ENCODE measurements at regions not wholly inside any gene's neighbourhood (a gene's known extent, or its start where the extent isn't known, plus 50 kb on each side); places are given as distances from the start of the nearest gene placed in this dataset.
"Not testable (repeated sequence)": the region's sequence is repeated elsewhere in the genome, so short reads cannot be mapped to it uniquely, and the experiment has no call there.

- no peak for DNase-seq (ENCODE audit: low read depth in 2 of 2)
Observed at GRCh38 chr12:131213896-131214442, 260.3 kb downstream of the ADGRD1 start.

- DNase-seq (ENCODE audit: low read depth in 2 of 2) = not testable (repeated sequence)
Observed at GRCh38 chr12:131214936-131215335, 261.2 kb downstream of the ADGRD1 start.

- DNase-seq (ENCODE audit: low read depth in 2 of 2) = not testable (repeated sequence)
Observed at GRCh38 chr12:131216587-131216986, 262.9 kb downstream of the ADGRD1 start.

GRCh38 chr12:131217024-131217586, 263.4 kb downstream of the ADGRD1 start:
- DNase-seq (ENCODE audit: low read depth in 2 of 2) = no peak

- no peak for DNase-seq (ENCODE audit: low read depth in 2 of 2)
Observed at GRCh38 chr12:131218026-131218922, 264.6 kb downstream of the ADGRD1 start.

- no peak for DNase-seq (ENCODE audit: low read depth in 2 of 2)
Observed at GRCh38 chr12:131218923-131219669, 265.4 kb downstream of the ADGRD1 start.

- no peak for DNase-seq (ENCODE audit: low read depth in 2 of 2)
Observed at GRCh38 chr12:131219670-131220330, 266.1 kb downstream of the ADGRD1 start.

- DNase-seq (ENCODE audit: low read depth in 2 of 2) = no peak
Observed at GRCh38 chr12:131220331-131220685, 266.6 kb downstream of the ADGRD1 start.

- DNase-seq (ENCODE audit: low read depth in 2 of 2) = no peak
Observed at GRCh38 chr12:131221061-131221956, 267.6 kb downstream of the ADGRD1 start.

- no peak for DNase-seq (ENCODE audit: low read depth in 2 of 2)
Observed at GRCh38 chr12:131221957-131222328, 268.2 kb downstream of the ADGRD1 start.

- no peak for DNase-seq (ENCODE audit: low read depth in 2 of 2)
Observed at GRCh38 chr12:131222329-131223139, 268.8 kb downstream of the ADGRD1 start.

GRCh38 chr12:131223171-131223761, 269.6 kb downstream of the ADGRD1 start:
- DNase-seq (ENCODE audit: low read depth in 2 of 2) = no peak

GRCh38 chr12:131223791-131224225, 270.1 kb downstream of the ADGRD1 start:
- no peak for DNase-seq (ENCODE audit: low read depth in 2 of 2)

- DNase-seq (ENCODE audit: low read depth in 2 of 2) = not testable (repeated sequence)
Observed at GRCh38 chr12:131224226-131225065, 270.7 kb downstream of the ADGRD1 start.

GRCh38 chr12:131225066-131225380, 271.3 kb downstream of the ADGRD1 start:
- not testable (repeated sequence) for DNase-seq (ENCODE audit: low read depth in 2 of 2)

GRCh38 chr12:131226345-131227265, 272.9 kb downstream of the ADGRD1 start:
- no peak for DNase-seq (ENCODE audit: low read depth in 2 of 2)

- not testable (repeated sequence) for DNase-seq (ENCODE audit: low read depth in 2 of 2)
Observed at GRCh38 chr12:131227641-131228040, 273.9 kb downstream of the ADGRD1 start.

- not testable (repeated sequence) for DNase-seq (ENCODE audit: low read depth in 2 of 2)
Observed at GRCh38 chr12:131229079-131229425, 275.3 kb downstream of the ADGRD1 start.
